Activated CD4-positive, alpha-beta memory T cell treated with anti-CD3 and anti-CD28 coated beads for 36 hours (primary cell): ENCODE measurements at regions not wholly inside any gene's neighbourhood (a gene's known extent, or its start where the extent isn't known, plus 50 kb on each side); places are given as distances from the start of the nearest gene placed in this dataset.

Experiments
- CTCF ChIA-PET: fragments of 350-600 bp; sonication (Branson Sonifier 250); formaldehyde crosslinking; loops from one replicate; lab custom pipeline; 2021; ENCODE audit warnings: antibody characterized with exemption, inconsistent platforms; lab: Charles Lee
- POLR2A ChIA-PET: fragments of 350-600 bp; sonication (Branson Sonifier 250); formaldehyde crosslinking; loops from one replicate; lab custom pipeline; 2021; ENCODE audit warnings: antibody characterized with exemption; lab: Charles Lee
- DNase-seq: peaks from one replicate; pipeline ENCODE4 v3.0.0-alpha.2; 2020
- H3K27ac Mint-ChIP-seq: one replicate; pipeline ENCODE4 v1.8.0; 2021; ENCODE audit warnings: mixed read lengths
- H3K27me3 Mint-ChIP-seq: one replicate; pipeline ENCODE4 v1.8.0; 2021; ENCODE audit warnings: mixed read lengths
- H3K36me3 Mint-ChIP-seq: one replicate; pipeline ENCODE4 v1.8.0; 2021; ENCODE audit warnings: mixed read lengths
- H3K4me1 Mint-ChIP-seq: one replicate; pipeline ENCODE4 v1.8.0; 2021; ENCODE audit warnings: low read depth, mixed read lengths
- H3K4me3 Mint-ChIP-seq: one replicate; pipeline ENCODE4 v1.8.0; 2021; ENCODE audit warnings: mild to moderate bottlenecking, mixed read lengths
- H3K9me3 Mint-ChIP-seq: one replicate; pipeline ENCODE4 v1.8.0; 2021; ENCODE audit warnings: mixed read lengths
- intact Hi-C: fragments of 100-400 bp; cut with micrococcal nuclease; formaldehyde crosslinking; loops from one replicate; pipeline ENCODE4 v1.15.1; 2023

DNA sequence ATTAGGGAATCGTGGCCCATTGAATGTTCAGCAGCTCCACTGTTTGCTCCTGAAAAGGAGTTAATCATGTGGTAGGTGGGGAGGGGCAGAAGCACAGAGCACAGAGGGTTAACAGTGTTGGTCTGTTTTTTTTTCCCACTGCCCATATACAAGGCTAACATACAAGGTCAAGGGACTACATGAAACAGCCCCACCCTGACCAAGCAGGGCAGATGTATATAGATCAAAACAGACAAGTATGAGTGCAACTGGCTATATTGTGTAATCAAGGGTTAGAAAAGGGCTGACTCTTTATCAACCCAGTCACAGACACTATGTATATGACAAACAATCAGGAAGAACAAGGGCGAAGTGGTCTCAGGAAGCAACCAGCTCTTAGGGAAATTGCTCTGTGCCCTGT lies 186.6 kb upstream of the CDH11 start:
- ChIA-PET CTCF (no interaction called here), POLR2A (no interaction called here)
- Mint-ChIP-seq H3K4me1 (no peaks in the 10 kb centered on the region), H3K27me3 (no peaks in the 10 kb centered on the region), H3K27ac (no peak overlapping the region), H3K9me3 (peaks cover 7% of the 10 kb centered on the region), H3K36me3 (no peaks in the 10 kb centered on the region), H3K4me3 (no peak overlapping the region)
- intact Hi-C loops = no loop called here
- DNase-seq = no peak

- intact Hi-C loops = no loop called here
- CTCF ChIA-PET = no interaction called here
- Mint-ChIP-seq H3K36me3 (no peaks in the 10 kb centered on the region), H3K4me3 (no peak overlapping the region), H3K27ac (no peak overlapping the region), H3K4me1 (no peaks in the 10 kb centered on the region), H3K27me3 (no peaks in the 10 kb centered on the region), H3K9me3 (peaks cover 16% of the 10 kb centered on the region)
- no peak for DNase-seq
- POLR2A ChIA-PET = interaction anchor here (1.1 kb wide), 1 partner anchor 13 kb away, joined by 3 read pairs; no protein-coding TSS in a partner anchor
These were observed 185.4 kb upstream of the CDH11 start for GRCh38 chr16:65307286-65307685.

DNA sequence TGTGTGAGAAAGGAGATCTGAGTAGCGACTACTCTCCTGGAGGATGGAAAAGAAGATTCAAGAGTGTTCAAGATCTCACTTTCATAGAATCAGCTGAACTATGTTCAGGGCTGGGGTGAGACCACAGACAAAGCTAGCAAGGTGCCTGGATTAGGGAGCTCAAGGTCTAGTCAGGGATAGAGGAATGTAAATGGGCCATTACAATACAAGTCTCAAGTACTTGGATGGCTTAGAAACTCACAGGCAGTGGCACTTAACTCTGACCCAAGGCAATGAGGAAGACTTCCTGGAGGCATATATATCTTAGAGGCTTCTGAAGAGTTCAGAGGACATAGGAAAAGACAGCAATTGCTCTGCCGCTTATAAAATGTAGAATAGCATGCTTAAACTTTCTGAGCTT lies 184.9 kb upstream of the CDH11 start:
- Mint-ChIP-seq H3K27me3 (no peaks in the 10 kb centered on the region), H3K27ac (no peak overlapping the region), H3K4me1 (no peaks in the 10 kb centered on the region), H3K9me3 (peaks cover 16% of the 10 kb centered on the region), H3K36me3 (no peaks in the 10 kb centered on the region), H3K4me3 (no peak overlapping the region)
- no peak for DNase-seq
- ChIA-PET CTCF (no interaction called here), POLR2A (no interaction called here)
- intact Hi-C loops = no loop called here

GRCh38 chr16:65306300-65306699 lies 184.4 kb upstream of the CDH11 start:
- no peak for DNase-seq
- no peaks in the 10 kb centered on the region for H3K27me3 Mint-ChIP-seq
- no peaks in the 10 kb centered on the region for H3K4me1 Mint-ChIP-seq
- CTCF ChIA-PET = no interaction called here
- no peak overlapping the region for H3K27ac Mint-ChIP-seq
- H3K4me3 Mint-ChIP-seq = no peak overlapping the region
- H3K9me3 Mint-ChIP-seq = peaks cover 16% of the 10 kb centered on the region
- intact Hi-C loops = no loop called here
- POLR2A ChIA-PET = no interaction called here
- H3K36me3 Mint-ChIP-seq = no peaks in the 10 kb centered on the region

GRCh38 chr16:65305266-65305959 lies 183.6 kb upstream of the CDH11 start:
- no peak overlapping the region for H3K4me3 Mint-ChIP-seq
- H3K27me3 Mint-ChIP-seq = no peaks in the 10 kb centered on the region
- no peak overlapping the region for H3K27ac Mint-ChIP-seq
- DNase-seq = no peak
- H3K9me3 Mint-ChIP-seq = peaks cover 16% of the 10 kb centered on the region
- POLR2A ChIA-PET = no interaction called here
- no peaks in the 10 kb centered on the region for H3K36me3 Mint-ChIP-seq
- CTCF ChIA-PET = no interaction called here
- no peaks in the 10 kb centered on the region for H3K4me1 Mint-ChIP-seq
- intact Hi-C loops = no loop called here

DNA sequence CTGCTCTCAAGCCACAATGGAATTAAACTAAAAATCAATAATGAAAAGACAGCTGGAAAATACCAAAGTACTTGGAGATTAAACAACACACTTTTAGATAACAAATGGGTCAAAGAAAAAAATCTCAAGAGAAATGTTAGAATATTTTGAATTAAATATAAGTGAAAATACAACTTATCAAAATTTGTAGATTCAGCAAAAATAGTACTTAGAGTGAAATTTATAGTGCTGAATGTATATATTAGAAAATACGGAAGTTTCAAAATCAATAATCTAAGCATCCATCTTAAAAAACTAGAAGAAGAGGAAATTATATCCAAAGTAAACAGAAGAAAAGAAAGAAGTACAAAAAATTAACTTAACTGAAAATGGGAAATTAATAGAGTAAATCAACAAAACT lies 179.2 kb upstream of the CDH11 start:
- ChIA-PET CTCF (no interaction called here), POLR2A (no interaction called here)

GRCh38 chr16:65297453-65297852 lies 175.6 kb upstream of the CDH11 start:
- H3K36me3 Mint-ChIP-seq = no peaks in the 10 kb centered on the region
- ChIA-PET POLR2A (no interaction called here), CTCF (no interaction called here)
- no peak overlapping the region for H3K27ac Mint-ChIP-seq
- intact Hi-C loops = no loop called here
- no peaks in the 10 kb centered on the region for H3K4me1 Mint-ChIP-seq
- no peaks in the 10 kb centered on the region for H3K27me3 Mint-ChIP-seq
- H3K4me3 Mint-ChIP-seq = no peak overlapping the region
- H3K9me3 Mint-ChIP-seq = peaks cover 6% of the 10 kb centered on the region
- DNase-seq = no peak

More for the DNA sequence above, 179.2 kb upstream of the CDH11 start:
- Mint-ChIP-seq H3K4me3 (no peak overlapping the region), H3K9me3 (peaks cover 9% of the 10 kb centered on the region), H3K4me1 (no peaks in the 10 kb centered on the region), H3K27ac (no peak overlapping the region), H3K36me3 (no peaks in the 10 kb centered on the region), H3K27me3 (no peaks in the 10 kb centered on the region)
- intact Hi-C loops = no loop called here
- DNase-seq = no peak

- Mint-ChIP-seq H3K4me3 (no peak overlapping the region), H3K27ac (no peak overlapping the region), H3K36me3 (no peaks in the 10 kb centered on the region), H3K27me3 (no peaks in the 10 kb centered on the region), H3K4me1 (no peaks in the 10 kb centered on the region), H3K9me3 (peaks cover 5% of the 10 kb centered on the region)
- intact Hi-C loops = no loop called here
- ChIA-PET CTCF (no interaction called here), POLR2A (no interaction called here)
- no peak for DNase-seq
These were observed 173.7 kb upstream of the CDH11 start for GRCh38 chr16:65295527-65295926.

DNA sequence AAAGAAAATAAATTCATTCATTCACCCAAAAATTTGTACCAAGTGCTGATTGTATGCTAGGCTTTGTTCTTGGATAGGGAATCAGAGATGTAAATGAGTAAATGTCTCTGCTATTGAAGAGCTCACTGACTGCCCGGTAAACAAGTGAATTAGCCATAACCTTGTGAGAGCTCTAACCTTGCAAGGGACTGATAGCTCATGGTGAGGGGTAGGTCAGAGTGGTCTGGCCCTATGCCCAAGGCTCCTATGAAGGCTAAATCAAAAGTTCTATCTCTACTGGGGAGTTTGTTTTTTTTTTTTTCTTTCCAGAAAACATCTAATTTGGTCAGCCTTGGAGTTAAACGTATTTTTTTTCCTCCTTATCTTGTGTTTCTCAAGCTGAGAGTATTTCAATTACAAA lies 172.8 kb upstream of the CDH11 start:
- intact Hi-C loops = no loop called here
- Mint-ChIP-seq H3K36me3 (no peaks in the 10 kb centered on the region), H3K9me3 (peaks cover 5% of the 10 kb centered on the region), H3K27ac (no peak overlapping the region), H3K27me3 (no peaks in the 10 kb centered on the region), H3K4me3 (no peak overlapping the region), H3K4me1 (no peaks in the 10 kb centered on the region)
- POLR2A ChIA-PET = no interaction called here
- CTCF ChIA-PET = no interaction called here
- no peak for DNase-seq

DNA sequence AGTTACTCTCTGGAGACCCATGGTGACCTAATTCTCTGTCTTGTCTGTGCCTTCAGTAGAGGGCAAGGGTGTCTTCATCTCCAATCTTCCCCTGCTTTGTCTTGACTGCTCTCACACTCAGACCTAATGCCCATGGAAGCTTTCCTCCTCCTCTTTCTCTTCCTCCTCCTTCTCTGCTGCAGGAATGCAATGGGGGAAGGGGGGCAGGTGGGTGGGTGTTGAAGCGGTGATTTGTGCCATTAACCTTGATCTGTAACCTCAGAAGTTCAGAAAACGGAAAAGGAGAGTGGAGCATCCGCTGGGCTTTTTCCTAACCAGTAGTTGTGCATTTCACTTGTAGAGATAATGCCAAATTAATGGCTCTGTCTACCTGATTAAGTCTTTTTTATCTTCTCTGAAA lies 172.3 kb upstream of the CDH11 start:
- peaks cover 5% of the 10 kb centered on the region for H3K9me3 Mint-ChIP-seq
- H3K27me3 Mint-ChIP-seq = no peaks in the 10 kb centered on the region
- CTCF ChIA-PET = no interaction called here
- no peaks in the 10 kb centered on the region for H3K4me1 Mint-ChIP-seq
- no peak overlapping the region for H3K27ac Mint-ChIP-seq
- no peaks in the 10 kb centered on the region for H3K36me3 Mint-ChIP-seq
- POLR2A ChIA-PET = no interaction called here
- intact Hi-C loops = no loop called here
- no peak overlapping the region for H3K4me3 Mint-ChIP-seq
- no peak for DNase-seq

- no peak for DNase-seq
- Mint-ChIP-seq H3K4me3 (no peak overlapping the region), H3K4me1 (no peaks in the 10 kb centered on the region), H3K36me3 (no peaks in the 10 kb centered on the region), H3K27me3 (no peaks in the 10 kb centered on the region), H3K9me3 (peaks cover 5% of the 10 kb centered on the region), H3K27ac (no peak overlapping the region)
- intact Hi-C loops = no loop called here
- ChIA-PET CTCF (no interaction called here), POLR2A (no interaction called here)
These were observed 167.2 kb upstream of the CDH11 start for GRCh38 chr16:65289022-65289421.

- H3K4me1 Mint-ChIP-seq = no peaks in the 10 kb centered on the region
- H3K36me3 Mint-ChIP-seq = no peaks in the 10 kb centered on the region
- ChIA-PET CTCF (no interaction called here), POLR2A (no interaction called here)
- H3K27ac Mint-ChIP-seq = no peak overlapping the region
- H3K9me3 Mint-ChIP-seq = peaks cover 8% of the 10 kb centered on the region
- no peak for DNase-seq
- intact Hi-C loops = no loop called here
- no peak overlapping the region for H3K4me3 Mint-ChIP-seq
- H3K27me3 Mint-ChIP-seq = no peaks in the 10 kb centered on the region
These were observed 165.4 kb upstream of the CDH11 start for GRCh38 chr16:65287307-65287706.
